GM04503 (cell line): ENCODE measurements at regions not wholly inside any gene's neighbourhood (a gene's known extent, or its start where the extent isn't known, plus 50 kb on each side); places are given as distances from the start of the nearest gene placed in this dataset.

Source experiments
- DNase-seq: peaks from one replicate; pipeline ENCODE4 v3.0.0-alpha.2; 2012; ENCODE audit warnings: low read depth

DNA sequence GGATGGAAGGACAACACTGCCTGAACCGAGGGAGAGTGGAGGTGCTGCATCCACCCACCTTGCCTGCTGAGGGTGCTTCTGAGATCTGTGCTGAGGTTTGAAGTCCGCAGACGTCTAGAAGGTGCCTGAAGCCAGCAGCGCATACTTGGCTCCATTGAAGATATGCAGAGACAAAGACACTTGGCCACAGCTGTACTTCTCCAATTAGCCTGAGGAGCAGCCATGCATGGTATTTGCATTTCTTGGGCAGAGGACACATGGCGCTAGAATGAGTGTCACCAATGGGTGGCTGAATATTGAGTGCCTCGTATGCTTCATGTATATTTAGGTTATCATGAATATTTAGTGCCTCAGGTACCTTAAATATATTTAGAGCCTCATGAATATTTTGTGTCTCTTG, 128.7 kb upstream of the ATP6AP2 start:
- no peak for DNase-seq

DNA sequence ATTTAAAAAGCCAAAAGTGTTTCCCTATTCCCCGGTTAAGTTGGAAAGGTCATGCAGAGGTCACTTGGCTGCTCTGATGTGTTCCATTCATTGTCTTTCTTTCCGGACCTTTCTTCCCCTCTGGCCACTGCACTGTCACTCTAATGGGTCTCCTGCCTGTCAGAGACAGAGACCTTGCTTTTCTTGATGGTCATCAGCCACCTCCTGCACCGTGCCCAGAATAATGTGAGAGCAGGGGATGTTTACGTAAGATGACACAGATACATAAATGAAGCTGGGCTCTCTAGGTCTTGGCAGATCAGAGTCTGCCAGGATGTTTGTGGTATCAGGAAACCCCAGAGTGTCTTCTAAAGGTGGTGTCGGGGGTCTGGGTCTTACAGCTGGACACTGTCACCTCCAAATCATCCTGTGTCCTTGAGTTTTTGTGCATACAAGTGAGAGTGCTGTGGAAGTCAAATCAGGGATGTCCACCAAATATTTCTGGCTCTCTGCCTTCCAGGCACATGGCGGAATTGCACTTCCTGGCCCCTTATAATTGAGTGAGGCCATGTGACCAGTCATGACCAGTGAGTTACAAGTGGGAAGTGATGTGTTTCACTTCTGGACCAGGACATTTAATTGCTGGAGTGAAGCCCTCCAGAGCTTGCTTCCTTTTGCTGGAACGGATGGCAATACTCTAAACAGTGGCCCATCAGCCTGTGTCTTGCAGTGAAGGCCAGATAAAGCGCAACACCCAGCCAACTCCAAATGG, 130.6 kb upstream of the ATP6AP2 start:
- no peak for DNase-seq

DNA sequence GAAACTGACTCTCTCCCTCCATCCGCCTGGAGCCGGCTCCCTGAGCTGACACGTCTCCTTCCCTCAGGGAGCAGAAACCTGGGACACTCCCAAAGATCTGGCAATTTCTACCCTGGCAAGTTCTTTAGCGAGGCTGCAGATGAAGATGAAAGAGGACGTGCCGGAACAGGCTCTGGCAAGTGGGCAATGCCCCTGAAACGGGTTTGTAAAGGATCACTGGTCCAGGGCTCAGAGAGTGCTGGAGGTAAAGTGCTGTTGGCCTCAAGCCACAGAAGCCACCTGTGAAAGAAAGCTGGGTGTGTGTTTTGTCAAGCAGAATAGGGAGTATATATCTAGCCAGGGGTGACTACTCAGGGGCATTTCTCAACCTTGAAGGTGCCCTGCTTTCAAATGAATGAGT, 131.4 kb upstream of the ATP6AP2 start:
- no peak for DNase-seq

DNA sequence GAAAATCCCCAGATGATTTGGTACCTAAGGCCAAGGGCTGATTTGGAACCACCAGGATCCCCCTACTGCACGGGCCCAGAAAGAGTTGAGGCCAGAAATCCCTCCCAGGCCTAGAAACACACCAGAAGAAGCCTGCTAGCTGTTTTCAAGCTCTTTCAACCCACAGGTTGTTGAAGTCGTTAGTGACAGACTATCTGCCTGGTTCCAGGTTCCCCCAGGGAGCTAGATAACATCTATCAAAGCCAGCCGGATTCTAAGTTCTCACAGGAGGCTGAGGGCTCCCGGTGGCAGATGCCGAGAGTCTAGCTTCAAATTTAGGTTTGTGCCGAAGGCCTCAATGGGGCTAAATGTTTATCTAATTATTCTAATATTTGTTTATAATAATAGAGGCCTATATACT, 132.0 kb upstream of the ATP6AP2 start:
- no peak for DNase-seq

DNA sequence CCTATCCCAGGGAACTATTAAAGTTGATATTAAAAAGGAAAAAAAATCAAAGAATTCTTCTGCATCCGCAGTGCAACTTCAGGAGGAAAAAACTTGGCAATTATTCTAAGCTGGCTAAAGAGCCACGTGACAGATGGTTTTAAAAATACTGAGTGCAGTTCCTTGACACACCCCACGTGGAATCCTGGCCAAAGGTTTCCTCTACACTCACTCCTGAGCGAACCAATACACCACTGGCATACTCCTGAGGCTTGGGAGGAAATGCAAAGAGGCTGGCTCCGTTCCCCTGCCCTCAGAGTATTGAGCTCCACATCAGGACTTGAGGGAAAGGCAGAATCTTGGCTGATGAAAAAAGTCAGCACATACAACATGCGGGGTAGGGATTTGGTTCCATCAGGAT, 133.8 kb upstream of the ATP6AP2 start:
- DNase-seq, result no peak

DNA sequence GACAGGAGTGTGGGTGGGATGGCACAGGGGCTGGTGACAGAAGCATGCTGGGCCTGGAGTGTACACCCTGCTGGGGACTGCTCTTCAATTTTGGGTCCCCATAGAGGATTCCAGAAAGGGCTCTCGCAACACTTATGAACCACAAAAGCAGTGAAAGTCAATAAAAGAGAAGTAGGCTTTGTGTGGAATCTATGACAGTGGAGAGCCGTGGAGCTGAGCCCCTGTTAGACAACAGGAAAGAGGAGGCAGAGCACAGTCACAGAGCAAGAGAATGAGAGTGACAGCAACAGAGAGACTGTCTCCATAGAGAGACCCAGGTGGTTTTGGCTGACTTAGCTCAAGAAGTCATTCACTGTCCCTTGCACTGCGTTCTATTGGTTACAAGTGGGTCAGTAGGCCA, 135.1 kb upstream of the ATP6AP2 start:
- no peak for DNase-seq

DNA sequence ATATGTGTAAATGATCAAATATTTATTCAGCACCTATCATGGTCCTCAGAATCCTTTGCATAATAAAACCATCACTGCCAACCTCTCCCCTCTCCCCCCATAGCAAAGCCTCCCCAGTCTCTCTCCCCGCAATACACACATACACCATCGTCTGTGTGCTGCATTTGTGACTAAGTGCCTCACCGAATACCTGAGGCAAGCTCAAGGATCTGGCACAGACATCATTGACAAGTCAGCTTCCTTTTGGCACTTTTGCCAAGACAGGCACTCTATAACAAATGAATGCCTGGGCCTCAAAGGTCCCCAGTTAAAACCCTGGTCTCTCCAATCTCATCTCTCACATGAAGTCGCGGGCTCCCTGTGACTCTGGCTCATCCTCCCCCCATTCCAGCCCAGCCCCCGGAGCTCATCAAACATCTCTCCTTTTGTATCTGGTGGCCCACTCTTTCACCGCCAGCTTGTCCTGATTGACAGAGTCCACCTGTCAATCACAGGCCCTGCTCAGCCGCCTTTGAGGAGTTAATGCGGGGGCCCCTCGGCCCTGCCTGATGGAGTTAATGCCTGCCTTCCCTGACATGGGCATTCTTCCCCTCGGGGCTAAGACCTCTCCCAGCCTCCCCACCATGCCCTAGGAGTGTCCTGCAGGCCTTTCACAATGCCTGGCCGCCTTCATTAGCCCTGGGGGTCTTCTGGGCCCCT, 135.8 kb upstream of the ATP6AP2 start:
- no peak for DNase-seq

DNA sequence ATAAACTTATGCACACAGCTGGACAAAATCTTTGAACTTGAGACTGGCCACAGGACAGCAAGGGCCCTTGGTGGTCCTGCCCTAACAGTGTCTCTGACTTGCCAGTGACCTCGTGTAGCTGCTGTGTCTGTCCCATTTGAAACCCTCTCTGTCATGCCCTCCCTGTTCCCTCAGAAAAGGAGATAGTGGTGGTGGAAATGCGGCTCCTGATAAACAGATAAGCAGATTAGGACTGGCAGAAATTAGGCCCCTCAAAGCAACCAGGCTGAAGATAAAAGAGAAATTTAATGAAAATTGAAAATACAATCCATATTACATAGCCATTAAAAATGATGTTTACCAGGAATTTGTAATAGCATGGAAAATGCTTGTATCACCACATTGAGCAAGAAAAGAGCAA, 136.6 kb upstream of the ATP6AP2 start:
- DNase-seq, result no peak

DNA sequence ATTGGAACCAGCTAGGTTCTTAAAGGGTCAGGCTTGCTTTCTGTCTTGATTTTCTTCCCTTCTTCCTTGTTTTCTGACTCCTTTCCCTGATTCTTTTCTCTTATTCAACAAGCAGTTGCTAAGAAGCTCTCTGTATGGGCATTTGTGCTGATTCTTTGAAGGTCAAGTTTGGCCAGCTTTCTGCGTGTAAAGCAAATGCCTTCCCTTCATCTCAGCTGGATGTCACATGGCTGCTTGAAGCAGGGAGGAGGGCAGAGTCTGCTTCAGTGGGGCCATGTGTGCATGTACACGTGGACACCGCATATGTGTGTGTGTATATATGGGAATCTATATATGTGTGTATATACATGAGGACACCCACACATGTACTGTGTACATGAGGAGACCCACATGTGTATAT, 139.9 kb upstream of the ATP6AP2 start:
- DNase-seq, result no peak

DNA sequence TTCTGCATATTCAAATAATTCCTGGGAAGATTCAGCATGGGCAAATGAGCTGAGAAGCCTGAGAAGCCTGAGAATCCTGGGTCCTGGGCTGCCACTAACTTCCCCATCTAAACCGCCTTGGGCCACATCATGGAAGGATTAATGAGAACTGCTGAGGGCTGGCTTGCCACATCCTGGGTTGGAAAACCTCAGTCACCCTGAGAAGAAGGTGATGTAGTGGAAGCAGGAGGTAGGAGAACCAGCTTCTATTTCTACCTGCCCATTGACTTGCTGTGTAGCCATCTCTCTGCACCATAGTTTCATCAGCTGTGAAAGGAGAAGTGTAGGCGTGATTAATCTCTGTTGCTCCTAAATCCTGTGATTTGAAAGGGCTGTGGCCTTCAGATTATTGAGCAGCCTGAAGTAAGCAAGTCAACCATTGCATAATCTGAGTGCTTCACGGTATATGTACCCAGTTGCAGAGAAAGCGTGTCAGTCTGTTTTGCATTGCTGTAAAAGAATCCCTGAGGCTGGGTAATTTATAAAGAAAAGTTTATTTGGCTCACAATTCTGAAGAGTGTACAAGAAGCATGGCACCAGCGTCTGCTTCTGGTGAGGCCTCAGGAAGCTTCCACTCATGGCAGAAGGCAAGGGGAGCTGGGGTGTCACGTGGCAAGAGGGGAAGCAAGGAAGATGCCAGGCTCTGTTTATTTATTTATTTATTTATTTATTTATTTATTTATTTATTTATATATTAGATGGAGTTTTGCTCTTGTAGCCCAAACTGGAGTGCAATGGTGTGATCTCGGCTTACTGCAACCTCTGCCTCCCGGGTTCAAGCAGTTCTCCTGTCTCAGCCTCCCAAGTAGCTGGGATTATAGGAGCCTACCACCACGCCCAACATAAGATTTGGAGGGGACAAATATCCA, 140.9 kb upstream of the ATP6AP2 start:
- DNase-seq, result no peak

DNA sequence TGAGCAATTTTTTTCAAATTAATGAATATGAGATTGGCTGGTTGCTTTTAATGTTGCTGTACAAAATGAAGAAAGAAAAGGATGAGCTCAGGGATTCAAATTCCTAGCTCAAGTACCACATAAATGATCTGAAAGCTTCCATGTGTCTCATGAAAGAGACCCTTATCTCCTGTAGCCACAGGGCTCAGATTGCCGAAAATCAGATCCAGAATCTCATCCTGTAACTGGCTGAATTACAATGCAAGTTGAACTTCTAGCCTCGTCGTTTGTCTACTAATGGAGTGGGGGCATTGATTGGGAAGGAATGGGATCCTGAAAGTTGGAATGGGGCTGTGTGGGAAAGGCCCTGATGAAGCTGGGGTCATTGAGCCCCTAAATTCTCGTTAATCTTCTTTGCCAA, 143.4 kb upstream of the ATP6AP2 start:
- DNase-seq, result no peak

DNA sequence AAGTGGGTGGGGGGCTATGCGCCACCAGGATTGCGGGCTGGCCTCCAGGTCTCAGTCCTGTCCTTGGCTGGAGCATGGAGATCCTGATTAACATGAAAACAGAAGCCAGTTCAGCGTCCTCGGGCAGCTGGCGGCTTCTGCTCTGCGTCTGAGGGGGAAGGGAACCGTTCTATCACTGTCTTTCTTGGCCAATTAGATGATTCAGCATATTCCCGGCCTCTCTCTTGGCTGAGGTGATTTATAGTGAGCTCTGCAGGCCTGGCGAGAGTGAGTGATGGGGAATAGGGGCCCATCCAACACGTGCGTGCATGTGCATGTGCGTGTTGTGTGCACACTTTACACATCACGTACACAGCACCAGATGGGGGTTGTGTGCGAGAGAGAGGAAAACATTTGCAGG, 145.8 kb upstream of the ATP6AP2 start:
- no peak for DNase-seq

DNA sequence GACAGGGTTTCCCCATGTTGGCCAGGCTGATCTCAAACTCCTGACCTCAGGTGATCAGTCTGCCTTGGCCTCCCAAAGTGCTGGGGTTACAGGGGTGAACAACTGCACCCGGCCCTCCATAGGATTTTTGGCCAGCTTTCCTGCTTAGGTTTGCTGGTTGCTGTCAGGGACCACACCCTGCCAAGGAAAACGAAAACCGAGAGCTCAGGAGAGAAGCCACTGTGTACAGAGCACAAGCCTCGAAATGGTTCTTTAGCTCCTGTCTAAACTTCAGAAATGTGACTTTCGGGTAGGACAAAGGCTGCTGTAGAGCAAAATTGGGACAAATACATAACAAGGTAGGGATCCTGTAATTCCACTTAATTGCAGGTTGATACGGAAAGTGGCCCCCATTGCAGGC, 146.3 kb upstream of the ATP6AP2 start:
- no peak for DNase-seq

DNA sequence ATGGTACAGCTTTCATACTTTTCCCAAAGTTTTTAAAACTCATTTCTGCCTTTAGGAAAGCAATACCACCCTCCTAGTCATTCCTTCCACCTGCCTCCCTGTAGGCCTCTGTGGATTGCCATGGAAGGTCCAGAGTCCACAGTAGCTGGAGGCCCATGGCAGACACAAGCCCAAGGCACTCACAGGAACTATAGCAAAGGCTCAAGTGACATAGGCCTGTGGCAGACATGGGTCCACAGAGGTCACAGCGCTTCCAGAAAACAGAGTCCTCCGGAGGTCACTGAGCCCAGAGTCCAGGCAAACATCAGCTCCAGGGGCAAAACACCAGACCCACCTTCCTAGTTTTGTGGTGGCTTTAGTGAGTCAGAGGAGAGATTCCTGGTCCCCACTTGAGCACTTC, 147.6 kb upstream of the ATP6AP2 start:
- DNase-seq, result no peak

DNA sequence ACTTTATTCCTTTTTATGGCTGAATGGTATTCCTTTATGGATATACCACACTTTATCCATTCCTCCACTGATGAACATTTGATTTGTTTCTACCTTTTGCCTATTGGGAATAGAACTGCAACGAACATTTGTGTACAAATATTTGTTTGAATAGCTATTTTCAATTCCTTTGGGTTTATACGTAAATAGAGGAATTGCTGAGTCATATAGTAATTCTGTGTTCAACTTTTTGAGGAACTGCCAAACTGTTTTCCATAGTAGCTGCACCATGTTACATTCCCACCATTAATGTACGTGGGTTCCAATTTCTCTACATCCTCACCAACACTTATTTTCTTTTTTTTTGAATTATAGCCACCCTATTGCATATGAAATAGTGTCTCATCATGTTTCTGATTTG, 156.5 kb upstream of the ATP6AP2 start:
- no peak for DNase-seq

DNA sequence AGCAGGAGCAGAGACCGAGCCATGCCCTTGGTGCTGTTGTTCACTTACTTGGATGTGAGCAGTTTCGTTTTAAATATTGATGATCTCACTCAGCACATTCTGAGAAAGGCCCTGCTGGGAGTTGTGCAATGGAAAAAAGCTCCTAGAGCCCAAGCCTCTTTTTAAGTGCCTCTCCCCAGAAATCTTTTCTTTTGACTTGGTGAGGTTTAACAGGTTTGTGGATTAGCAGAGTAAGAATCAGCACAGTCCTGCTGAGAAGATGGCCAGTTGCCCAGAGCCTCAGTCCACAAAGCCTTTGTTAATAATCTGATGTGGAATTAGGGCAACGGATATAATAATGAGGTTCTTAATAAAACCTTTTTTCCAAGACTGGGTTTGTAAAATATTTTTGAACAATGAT, 157.5 kb upstream of the ATP6AP2 start:
- DNase-seq, result no peak

DNA sequence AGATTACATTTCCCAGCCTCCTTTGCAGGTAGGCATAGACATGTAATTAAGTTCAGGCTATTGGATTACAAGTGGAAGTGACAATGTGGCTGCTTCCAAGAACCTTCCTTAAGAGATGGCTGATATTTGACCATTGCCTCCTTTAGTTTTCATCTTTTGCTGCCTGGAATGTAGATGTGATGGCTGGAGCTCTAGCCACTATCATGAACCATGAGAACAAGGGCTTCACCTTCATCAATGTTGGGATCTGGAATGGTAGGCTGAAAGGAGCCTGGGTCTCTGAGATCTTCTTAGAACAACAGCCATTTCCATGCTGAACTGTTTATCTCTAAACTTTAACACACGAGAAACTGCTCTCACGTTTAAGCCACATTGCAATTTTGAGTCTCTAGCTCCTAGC, 158.7 kb upstream of the ATP6AP2 start:
- no peak for DNase-seq

DNA sequence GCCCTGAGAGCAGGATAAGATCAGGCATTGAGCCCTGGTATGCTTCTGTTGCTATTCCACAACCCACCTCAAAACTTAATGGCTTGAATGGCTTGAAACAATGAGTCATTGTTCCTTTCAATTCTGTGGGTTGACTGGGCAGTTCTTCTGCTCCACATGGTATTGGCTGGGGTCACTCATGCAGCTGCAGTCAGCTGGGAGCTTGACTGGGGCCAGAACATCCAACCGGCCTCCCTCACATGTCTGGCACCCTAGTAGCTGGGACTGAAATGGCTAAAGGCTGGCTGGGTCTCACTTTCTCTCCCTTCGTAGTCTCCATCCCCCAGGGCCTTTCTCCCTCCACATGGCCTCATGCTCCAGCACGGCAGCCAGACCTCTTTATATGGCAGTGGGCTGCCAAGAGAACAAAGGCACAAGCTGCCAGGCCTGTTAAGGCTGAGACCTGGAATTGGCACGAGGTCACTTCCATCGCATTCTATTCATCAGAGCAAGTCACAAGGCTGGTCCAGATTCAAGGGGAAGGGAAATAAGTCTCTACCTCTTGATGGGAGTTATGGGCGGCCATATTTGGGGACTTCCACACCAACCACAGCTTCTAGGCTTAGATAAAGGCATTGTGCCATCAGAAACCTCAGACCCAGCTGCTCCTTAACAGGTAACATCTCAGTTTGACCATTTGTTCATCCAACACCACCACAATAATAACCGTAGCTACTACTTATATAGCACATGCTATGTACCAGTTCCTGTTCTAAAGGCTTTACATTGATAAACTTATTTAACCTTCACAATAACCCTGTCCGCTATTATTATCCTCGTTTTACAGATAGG, 159.7 kb upstream of the ATP6AP2 start:
- DNase-seq, result no peak

DNA sequence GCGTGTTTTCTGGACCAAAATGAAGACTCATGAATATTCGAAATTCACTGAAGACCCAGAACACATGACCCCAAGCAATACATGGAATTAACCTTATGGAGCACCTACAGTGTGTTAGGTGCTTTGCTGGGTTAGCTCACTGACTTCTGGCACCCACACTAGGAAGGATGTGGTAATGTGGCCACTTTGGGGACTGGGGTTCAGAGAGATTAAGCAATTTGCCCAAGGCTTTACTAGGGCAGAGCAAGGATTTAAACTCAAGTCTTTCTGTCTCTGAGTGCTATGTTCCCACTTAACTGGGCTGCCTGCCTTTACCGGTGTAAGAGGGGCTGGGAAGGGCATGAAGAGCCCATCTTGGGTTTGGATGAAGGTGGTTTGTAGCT, 162.0 kb upstream of the ATP6AP2 start:
- DNase-seq, result no peak

DNA sequence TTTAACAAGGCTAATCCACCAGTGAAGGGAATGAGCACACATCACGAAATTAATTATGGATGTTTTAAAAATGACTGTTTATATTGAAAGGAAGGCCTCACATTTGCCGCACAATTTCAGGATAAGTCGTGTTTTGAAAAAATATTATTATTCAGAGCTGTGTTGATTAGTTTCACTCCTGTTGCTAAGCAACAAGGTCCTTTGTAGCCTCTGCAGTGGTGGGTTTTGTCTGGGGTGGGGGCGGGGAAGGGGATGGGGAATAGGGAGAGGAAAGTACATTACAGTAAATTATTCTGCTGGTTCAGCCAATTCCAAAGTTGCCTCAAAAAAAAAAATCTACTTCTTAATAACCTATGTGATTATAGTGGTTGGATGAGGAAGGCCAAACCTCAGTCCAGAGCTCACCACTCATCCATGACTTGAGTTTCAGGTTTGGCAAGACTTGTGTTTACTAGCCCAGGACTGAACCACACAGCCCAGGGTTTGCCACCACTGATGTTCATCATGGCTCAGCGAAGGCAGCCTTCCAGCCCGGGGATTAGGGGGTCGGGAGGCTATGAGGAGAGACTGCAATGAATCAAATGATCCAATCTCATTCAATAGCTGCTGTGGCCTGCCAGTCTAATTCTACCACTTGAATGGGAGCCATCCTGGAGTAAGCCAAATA, 162.5 kb upstream of the ATP6AP2 start:
- DNase-seq, result no peak

DNA sequence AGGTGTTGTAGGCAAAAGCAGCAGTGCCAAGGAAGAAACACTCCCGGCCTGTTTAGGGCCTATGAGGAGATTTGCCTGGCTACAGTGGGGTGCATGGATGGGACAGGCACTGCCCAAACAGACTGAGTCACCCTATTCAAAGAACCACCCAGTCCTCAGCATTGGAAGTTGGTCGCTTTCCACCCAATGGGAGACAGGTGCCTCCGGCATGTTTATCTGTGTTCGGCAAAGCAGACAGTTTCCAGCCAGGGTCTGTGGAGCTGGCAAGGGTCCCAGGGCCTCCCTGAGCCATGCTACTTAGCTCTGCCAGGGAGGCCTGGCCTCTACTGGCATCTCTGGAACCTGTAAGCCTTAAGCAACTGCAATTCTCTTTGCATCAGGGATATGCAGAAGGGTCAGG, 165.1 kb upstream of the ATP6AP2 start:
- DNase-seq, result no peak

DNA sequence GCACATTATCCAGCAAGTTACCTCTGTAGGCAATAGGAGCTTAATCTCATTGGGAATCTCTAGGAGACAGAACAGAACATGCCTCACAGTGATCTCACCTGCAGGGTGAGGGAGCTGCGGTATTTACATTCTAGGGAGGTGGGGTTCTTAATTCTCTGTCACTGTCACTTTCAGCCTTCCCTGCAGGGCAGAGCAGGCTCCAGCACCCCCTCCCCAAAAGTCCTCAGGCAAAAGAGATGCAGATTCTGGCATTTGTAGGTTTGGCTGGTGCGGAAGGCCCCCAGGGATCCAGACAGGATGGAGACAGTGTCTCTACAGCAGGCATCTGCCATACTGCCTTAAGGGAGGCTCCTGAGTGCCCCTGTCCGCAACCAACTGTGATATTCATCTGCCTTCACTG, 166.4 kb upstream of the ATP6AP2 start:
- DNase-seq, result no peak
